ENCODE measurements at regions not wholly inside any gene's neighbourhood (a gene's known extent, or its start where the extent isn't known, plus 50 kb on each side); places are given as distances from the start of the nearest gene placed in this dataset.

DNA sequence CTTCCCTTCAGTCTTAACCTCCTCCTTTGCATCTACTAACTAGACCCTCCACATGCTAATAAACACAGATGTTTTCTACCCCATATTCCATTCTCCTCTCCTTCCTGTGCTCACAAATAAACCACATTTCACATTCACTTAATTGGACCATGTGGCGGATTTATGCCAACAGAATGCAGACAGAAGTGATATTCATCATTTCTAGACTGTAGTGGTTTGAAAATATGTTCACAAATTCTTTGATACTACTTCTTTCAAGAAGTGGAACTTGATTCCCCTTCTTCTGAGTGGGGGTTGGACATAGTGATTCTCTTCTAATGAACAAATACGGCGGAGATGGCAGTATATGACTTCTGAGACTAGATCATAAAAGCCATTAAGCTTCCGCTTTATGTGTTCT is 73.5 kb upstream of the SPTBN1 start:
- no peak for TF ChIP-seq EZH2 (IDR thresholded peaks at IDR 0.05; ENCODE audit: borderline replicate concordance)
- TF ChIP-seq, protein P1, sequence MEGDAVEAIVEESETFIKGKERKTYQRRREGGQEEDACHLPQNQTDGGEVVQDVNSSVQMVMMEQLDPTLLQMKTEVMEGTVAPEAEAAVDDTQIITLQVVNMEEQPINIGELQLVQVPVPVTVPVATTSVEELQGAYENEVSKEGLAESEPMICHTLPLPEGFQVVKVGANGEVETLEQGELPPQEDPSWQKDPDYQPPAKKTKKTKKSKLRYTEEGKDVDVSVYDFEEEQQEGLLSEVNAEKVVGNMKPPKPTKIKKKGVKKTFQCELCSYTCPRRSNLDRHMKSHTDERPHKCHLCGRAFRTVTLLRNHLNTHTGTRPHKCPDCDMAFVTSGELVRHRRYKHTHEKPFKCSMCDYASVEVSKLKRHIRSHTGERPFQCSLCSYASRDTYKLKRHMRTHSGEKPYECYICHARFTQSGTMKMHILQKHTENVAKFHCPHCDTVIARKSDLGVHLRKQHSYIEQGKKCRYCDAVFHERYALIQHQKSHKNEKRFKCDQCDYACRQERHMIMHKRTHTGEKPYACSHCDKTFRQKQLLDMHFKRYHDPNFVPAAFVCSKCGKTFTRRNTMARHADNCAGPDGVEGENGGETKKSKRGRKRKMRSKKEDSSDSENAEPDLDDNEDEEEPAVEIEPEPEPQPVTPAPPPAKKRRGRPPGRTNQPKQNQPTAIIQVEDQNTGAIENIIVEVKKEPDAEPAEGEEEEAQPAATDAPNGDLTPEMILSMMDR (IDR thresholded peaks at IDR 0.05; ENCODE audit: poor library complexity), result no peak
- no peak for TF ChIP-seq EZH2phosphoT487 (IDR thresholded peaks at IDR 0.05; ENCODE audit: low read depth, severe bottlenecking, unreplicated experiment)
